Smooth muscle cell (in vitro differentiated cells): ENCODE measurements at regions not wholly inside any gene's neighbourhood (a gene's known extent, or its start where the extent isn't known, plus 50 kb on each side); places are given as distances from the start of the nearest gene placed in this dataset.

Experiments
- DNase-seq: peaks from one replicate; lab custom pipeline; 2025; ENCODE audit not compliant: unreplicated experiment; lab: John Stamatoyannopoulos, UW
- H2AFZ ChIP-seq: fragments of 200-600 bp; sonication (generic); 2 replicates; pipeline ENCODE4 v1.6.0; 2016; ENCODE audit warnings: antibody characterized with exemption, low read depth, mild to moderate bottlenecking
- H3F3A ChIP-seq: fragments of 200-600 bp; sonication (generic); 2 replicates; pipeline ENCODE4 v1.6.0; 2017; ENCODE audit warnings: antibody characterized with exemption, low read depth
- H3K27ac ChIP-seq: fragments of 200-600 bp; sonication (generic); 2 replicates; pipeline ENCODE4 v1.5.1; 2016; ENCODE audit warnings: low read depth, mild to moderate bottlenecking
- H3K27me3 ChIP-seq: fragments of 200-600 bp; sonication (generic); 2 replicates; pipeline ENCODE4 v1.6.1; 2016; ENCODE audit warnings: low read depth, mild to moderate bottlenecking
- H3K36me3 ChIP-seq: fragments of 200-600 bp; sonication (generic); 2 replicates; pipeline ENCODE4 v1.5.1; 2016; ENCODE audit warnings: low read depth
- H3K4me1 ChIP-seq: fragments of 200-600 bp; sonication (generic); 2 replicates; pipeline ENCODE4 v1.5.1; 2016; ENCODE audit warnings: low read depth
- H3K4me2 ChIP-seq: fragments of 200-600 bp; sonication (generic); 2 replicates; pipeline ENCODE4 v1.6.0; 2016; ENCODE audit warnings: mild to moderate bottlenecking
- H3K4me3 ChIP-seq: fragments of 200-600 bp; sonication (generic); 2 replicates; pipeline ENCODE4 v1.5.1; 2016; ENCODE audit warnings: mild to moderate bottlenecking
- H3K79me2 ChIP-seq: fragments of 200-600 bp; sonication (generic); 2 replicates; pipeline ENCODE4 v1.6.0; 2016; ENCODE audit warnings: low read depth, mild to moderate bottlenecking
- H3K9ac ChIP-seq: fragments of 200-600 bp; sonication (generic); 2 replicates; pipeline ENCODE4 v1.6.0; 2016; ENCODE audit warnings: low read depth
- H3K9me3 ChIP-seq: fragments of 200-600 bp; sonication (generic); replicated peaks from 2 replicates; pipeline ENCODE4 v1.5.1; 2016; ENCODE audit warnings: low read depth
- H4K20me1 ChIP-seq: fragments of 200-600 bp; sonication (generic); 2 replicates; pipeline ENCODE4 v1.6.0; 2016; ENCODE audit warnings: low read depth
- CTCF ChIP-seq: fragments of 200-600 bp; sonication (generic); IDR thresholded peaks from 2 replicates; pipeline ENCODE4 v1.5.1; 2017; ENCODE audit warnings: borderline replicate concordance, mild to moderate bottlenecking, antibody characterized with exemption; ENCODE audit not compliant: insufficient read depth, poor library complexity, severe bottlenecking
- WGBS: methylation state at CpG from one replicate; pipeline ENCODE4 v1.1.7; 2016; ENCODE audit warnings: low lambda C conversion rate; 5-methylcytosine and 5-hydroxymethylcytosine counted together

DNA sequence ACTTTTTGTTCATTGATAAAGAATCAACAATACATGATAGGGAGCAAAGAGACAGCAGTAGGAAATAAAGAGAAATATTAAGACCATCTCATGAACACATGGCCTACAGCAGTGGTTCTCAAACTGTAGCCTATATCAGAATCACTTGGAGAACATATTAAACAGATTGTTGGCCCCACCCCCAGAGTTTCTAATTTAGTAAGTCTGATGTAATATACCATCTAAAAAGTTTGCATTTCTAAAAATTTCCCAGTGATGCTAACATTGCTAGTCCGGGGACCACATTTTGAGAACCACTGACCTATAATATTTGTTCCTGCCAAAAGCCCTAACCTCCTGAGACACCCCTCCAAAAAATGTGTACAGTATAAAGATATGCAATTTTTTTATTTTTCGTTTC lies 306.2 kb upstream of the NREP start:
- Histone ChIP-seq H3K27me3 (no peaks in the 10 kb centered on the region), H3K27ac (no peak overlapping the region), H3K36me3 (no peaks in the 10 kb centered on the region), H3K9ac (no peak overlapping the region), H3K79me2 (no peaks in the 10 kb centered on the region), H4K20me1 (no peaks in the 10 kb centered on the region), H3K4me1 (no peaks in the 10 kb centered on the region), H3K9me3 (no peaks in the 10 kb centered on the region), H2AFZ (no peak overlapping the region), H3K4me3 (no peak overlapping the region), H3K4me2 (no peak overlapping the region), H3F3A (no peaks in the 10 kb centered on the region)
- no peak for TF ChIP-seq CTCF
- no peak for DNase-seq
- WGBS = 96% methylated on average over 2 of the region's 2 CpGs

- H3K4me1 ChIP-seq = no peaks in the 10 kb centered on the region
- no peak overlapping the region for H3K4me2 ChIP-seq
- no peaks in the 10 kb centered on the region for H3K9me3 ChIP-seq
- no peak overlapping the region for H2AFZ ChIP-seq
- H3K27me3 ChIP-seq = no peaks in the 10 kb centered on the region
- no peaks in the 10 kb centered on the region for H3K79me2 ChIP-seq
- no peaks in the 10 kb centered on the region for H4K20me1 ChIP-seq
- no peaks in the 10 kb centered on the region for H3K36me3 ChIP-seq
- DNase-seq = no peak
- H3K27ac ChIP-seq = no peak overlapping the region
- TF ChIP-seq CTCF = no peak
- WGBS = 92% methylated on average over 2 of the region's 2 CpGs
- no peaks in the 10 kb centered on the region for H3F3A ChIP-seq
- no peak overlapping the region for H3K9ac ChIP-seq
- H3K4me3 ChIP-seq = no peak overlapping the region
Observed at GRCh38 chr5:112062181-112062580, 305.2 kb upstream of the NREP start.

DNA sequence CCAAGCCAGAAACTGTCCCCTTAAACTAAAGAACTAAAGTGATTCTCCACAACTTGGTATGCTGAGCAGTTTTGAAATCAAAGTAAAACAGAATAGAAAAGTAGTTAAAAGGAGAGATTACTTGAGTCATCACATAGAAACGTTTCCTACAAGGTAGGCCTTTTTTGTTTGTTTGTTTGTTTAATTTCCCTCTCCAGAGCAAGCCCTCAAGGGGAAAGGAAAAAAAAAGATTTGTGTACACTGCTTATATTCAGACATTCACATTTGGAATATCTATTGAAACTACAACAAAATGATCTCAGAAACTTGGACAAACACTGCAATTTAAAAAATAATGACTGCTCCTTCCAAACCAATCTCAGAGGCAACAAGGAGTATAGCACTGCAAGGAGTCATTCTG lies 304.7 kb upstream of the NREP start:
- Histone ChIP-seq H3K79me2 (no peaks in the 10 kb centered on the region), H3K4me3 (no peak overlapping the region), H2AFZ (no peak overlapping the region), H3K4me1 (no peaks in the 10 kb centered on the region), H3K9me3 (no peaks in the 10 kb centered on the region), H4K20me1 (no peaks in the 10 kb centered on the region), H3K27ac (no peak overlapping the region), H3K4me2 (no peak overlapping the region), H3F3A (no peaks in the 10 kb centered on the region), H3K9ac (no peak overlapping the region), H3K36me3 (no peaks in the 10 kb centered on the region), H3K27me3 (no peaks in the 10 kb centered on the region)
- 32% methylated on average over 1 of the region's 1 CpG for WGBS
- TF ChIP-seq CTCF = no peak
- no peak for DNase-seq

DNA sequence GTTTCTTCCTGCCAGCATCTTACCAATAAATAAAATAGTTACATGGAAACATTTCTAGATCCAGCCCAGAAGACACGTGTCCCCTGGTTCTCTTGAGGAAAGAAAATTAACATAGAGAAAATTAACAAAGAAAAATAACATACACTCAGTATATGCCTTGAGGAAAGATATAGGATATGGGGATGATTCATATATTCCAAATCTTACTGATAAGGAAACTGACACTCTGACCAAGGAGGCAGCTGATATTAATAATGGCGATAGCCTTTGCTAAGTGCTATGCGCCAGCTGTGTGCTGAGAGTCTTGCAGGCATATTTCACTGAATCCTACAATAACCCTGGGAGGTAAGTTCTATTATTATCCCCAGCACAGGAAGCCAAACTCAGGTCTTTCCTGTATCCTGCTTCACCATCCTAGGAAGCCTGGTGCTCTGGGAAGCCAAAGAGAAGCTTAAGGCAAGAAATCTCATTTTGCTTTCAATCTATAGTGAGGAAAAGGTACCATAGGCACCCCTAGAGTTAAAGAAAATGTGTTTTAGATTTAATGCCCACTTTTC lies 302.7 kb upstream of the NREP start:
- Histone ChIP-seq H3K27ac (no peak overlapping the region), H3K9me3 (no peaks in the 10 kb centered on the region), H2AFZ (no peak overlapping the region), H3K4me3 (no peak overlapping the region), H3K36me3 (no peaks in the 10 kb centered on the region), H4K20me1 (no peaks in the 10 kb centered on the region), H3F3A (no peaks in the 10 kb centered on the region), H3K4me2 (no peak overlapping the region), H3K79me2 (no peaks in the 10 kb centered on the region), H3K27me3 (no peaks in the 10 kb centered on the region), H3K4me1 (no peaks in the 10 kb centered on the region), H3K9ac (no peak overlapping the region)
- TF ChIP-seq CTCF = no peak
- DNase-seq = no peak
- WGBS = 84% methylated on average over 3 of the region's 3 CpGs
